ENCODE measurements at regions not wholly inside any gene's neighbourhood (a gene's known extent, or its start where the extent isn't known, plus 50 kb on each side); places are given as distances from the start of the nearest gene placed in this dataset.
"Not testable (repeated sequence)": the region's sequence is repeated elsewhere in the genome, so short reads cannot be mapped to it uniquely, and the experiment has no call there.

DNA sequence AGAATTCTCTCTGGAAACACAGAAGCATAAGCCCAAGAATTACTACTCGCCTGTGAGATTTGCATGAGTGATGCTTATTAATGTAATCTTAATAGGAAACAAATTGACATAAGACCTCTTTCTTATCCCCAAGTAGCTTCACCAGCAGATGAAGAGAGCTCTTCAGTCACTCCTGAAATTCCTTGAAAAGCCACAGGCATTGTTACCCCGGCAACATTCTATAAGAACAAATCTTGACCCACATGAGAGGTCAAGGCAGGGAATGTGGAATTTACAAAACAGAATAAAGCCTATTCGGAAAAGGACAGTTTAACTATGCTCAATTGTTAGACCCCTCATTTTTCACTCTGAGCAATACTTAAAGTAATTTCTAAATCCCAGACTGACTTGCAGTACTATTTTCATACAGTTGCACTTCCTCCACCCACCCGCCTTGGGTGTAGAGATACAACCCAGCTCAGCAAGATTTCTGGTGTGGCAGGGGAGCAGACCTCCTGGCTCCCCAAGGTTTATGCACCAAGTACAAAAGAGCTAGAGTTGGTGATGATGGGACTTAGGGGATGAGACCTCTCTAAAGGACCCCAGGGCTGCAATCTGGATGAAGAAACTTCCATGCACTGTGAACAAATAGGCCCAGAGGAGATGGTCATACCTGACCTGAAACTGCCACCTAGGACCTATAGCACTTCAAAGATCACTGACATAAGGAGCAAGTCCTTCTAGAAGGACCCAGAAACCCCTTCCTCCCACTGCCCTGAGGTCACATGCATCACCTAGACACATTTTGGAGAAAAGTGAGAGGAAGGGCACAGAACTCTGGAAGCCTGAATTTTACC, 242.1 kb downstream of the ZNF608 start:
- DNase-seq, result no peak

GRCh38 chr5:124502551-124502950, 243.9 kb downstream of the ZNF608 start:
- no peak for DNase-seq

DNA sequence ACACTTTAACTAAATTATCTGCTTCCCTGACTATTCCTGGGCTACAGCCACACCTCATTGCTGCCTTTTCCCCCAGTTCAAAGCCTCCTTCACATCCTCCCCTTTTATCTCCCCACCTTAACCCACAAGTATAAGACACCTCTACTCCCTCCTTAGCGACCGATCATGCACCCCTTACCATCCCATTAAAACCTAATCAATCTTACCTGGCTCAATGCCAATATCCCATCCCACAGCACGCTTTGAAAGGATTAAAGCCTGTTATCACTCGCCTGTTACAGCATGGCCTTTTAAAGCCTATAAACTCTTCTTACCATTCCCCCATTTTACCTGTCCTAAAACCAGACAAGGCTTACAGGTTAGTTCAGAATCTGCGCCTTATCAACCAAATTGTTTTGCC, 246.6 kb downstream of the ZNF608 start:
- not testable (repeated sequence) for DNase-seq

GRCh38 chr5:124496968-124497367, 249.5 kb downstream of the ZNF608 start:
- DNase-seq, result not testable (repeated sequence)

DNA sequence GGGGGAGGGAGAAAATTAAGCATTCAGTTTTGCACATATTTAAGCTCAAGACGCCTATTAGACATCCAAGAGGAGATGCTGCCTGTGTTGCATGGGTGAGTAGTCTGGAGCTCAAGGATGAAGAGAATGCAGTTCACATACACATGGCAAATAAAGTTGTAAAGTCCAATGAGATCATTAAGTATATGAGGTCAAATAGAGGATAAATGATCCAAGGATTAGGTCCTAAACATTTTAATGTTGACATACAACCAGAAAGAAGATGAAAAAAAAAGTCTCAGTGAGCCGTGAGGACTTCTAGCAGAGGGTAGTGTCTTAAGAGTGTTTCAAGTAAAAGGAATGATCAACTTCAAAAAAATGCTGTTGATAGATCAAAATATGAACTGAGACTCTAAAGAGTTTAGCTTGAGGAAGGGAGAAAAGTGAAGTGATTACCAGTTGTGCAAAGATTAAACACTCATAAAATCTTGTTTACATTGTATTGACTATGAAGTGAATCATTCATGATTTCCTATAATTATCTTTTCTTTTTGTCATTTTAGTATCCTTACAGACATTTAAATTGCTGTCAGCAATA, 251.8 kb downstream of the ZNF608 start:
- no peak for DNase-seq

- no peak for DNase-seq
These were observed 253.8 kb downstream of the ZNF608 start for GRCh38 chr5:124492444-124493224.

GRCh38 chr5:124490315-124490714, 256.1 kb downstream of the ZNF608 start:
- not testable (repeated sequence) for DNase-seq

DNA sequence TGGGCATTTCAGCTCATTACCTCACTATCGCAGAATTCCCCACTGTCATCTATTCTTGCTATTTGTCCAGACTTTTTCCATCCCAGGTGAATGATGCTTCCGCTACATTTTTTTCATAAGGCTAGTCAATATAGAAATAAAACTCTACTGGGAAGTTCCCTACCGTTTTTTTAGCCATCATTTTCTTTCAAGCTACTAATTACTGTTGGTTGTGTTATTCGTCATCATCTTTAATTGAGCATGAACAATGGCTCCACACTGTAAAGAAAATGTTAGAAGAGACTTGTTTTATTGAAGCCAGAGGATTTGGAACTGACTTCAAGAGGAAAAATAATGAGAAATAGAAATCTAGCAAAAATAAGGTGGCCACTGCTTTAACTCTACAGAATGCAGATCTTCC, 265.0 kb downstream of the ZNF608 start:
- no peak for DNase-seq

GRCh38 chr5:124480964-124481363, 265.5 kb downstream of the ZNF608 start:
- no peak for DNase-seq

- DNase-seq, result no peak
These were observed 266.4 kb downstream of the ZNF608 start for GRCh38 chr5:124480022-124480421.

- no peak for DNase-seq
These were observed 268.2 kb downstream of the ZNF608 start for GRCh38 chr5:124478264-124478663.

DNA sequence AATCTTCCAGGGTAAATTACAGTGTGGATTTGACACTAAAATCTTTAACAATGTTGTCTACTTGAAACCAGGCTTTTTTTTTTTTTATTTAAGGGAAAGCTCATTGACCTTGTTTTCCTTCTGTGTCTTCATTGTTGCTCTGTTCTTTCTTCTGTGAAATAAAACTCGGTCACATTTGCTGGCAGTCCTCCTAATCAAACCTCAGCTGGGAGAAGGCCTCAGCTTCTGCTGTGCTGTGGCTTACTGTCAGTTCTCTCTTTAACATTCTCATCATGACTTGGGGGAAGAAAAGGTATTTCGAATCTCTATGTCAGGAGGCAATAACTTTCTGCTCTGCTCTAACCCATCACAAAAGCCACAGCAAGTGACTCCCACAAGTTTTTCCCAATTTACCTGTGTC, 268.9 kb downstream of the ZNF608 start:
- no peak for DNase-seq

DNA sequence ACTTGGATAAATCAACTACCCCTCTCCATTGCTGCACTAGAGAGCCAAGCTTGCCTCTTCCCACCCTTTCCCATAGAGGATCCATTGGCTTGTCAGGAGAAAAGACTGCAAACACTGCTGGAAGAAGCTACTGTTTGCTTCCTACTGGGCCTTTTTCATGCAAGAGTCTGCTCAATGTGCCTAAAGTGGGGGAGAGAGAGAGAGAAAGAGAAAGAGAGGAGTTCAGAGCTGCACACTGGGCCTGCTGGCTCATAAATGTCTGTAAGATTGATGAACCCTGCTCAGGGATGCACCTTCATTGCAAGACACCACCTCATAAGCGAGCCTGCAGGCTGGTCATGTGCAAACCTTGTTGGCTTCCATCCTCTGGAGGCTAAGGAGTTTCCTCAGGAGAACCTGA, 269.4 kb downstream of the ZNF608 start:
- no peak for DNase-seq

DNA sequence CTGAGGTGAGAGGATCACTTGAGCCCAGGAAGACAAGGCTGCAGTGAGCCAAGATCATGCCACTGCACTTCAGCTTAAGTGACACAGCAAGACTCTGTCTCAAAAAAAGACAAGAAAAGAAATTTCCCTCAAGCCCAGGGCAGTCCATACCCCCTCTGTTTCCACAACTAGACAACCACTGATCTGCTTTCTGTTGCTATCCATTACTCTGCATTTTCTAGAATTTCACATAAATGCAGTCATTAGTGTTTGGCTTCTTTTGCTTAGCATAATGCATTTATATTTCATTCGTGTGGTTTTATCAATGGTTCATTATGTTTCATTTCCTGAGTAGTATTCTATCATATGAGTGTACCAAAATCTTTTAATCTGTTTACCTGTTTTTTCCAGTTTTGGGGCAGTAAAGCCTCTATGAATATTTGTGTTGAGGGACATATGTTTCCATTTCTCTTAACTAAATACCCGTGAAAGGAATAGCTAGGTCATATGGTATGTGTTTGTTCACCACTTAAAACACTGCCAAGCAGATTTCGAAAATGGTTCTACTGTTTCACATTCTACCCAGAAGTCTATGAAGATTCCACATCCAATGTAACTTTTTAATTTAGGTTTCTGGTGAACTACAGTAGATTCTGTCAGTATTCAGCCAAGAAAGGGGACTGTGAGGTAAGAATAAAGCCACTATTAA, 271.8 kb downstream of the ZNF608 start:
- DNase-seq, result no peak

- DNase-seq, result no peak
These were observed 277.6 kb downstream of the ZNF608 start for GRCh38 chr5:124468671-124469411.

- no peak for DNase-seq
These were observed 278.7 kb downstream of the ZNF608 start for GRCh38 chr5:124467745-124468144.

DNA sequence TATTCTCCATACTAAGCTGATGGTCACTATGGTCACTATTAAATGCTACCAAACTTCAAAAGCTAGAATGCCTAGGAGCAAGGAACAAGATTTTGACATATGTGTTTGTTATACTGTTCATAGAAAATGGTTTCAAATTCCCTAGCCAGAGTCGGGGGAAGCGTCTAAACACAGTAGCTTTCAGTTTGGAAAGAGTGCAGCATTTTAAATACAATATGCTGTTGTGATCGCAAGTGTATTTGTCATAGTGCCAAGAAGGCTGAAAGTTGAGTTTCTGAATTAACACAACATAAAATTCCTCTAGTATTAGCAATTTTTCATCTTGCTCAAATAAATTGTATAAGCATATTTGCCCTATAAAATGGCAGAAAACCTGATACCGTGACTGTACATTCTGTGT, 280.4 kb downstream of the ZNF608 start:
- no peak for DNase-seq

- DNase-seq, result no peak
These were observed 282.6 kb downstream of the ZNF608 start for GRCh38 chr5:124463851-124464250.

DNA sequence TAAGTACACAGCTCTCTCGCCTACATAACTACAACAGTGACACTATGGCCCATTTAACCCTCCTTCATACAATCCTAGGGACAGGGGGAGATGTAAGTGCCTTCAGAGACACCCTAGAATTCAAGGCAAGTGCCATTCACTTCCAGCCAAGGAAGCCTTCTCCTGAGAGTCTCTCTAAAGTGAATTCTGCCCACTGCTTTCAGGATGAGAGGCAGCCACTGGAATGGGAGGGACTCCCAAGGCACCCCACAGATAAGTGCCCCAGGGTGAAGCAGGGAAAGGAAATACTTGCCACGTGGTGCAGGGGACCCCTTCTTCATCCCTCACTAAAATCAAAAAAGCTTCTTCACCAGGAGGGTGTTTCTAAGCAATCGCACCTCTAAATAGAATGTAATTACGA, 283.7 kb downstream of the ZNF608 start:
- DNase-seq, result no peak

DNA sequence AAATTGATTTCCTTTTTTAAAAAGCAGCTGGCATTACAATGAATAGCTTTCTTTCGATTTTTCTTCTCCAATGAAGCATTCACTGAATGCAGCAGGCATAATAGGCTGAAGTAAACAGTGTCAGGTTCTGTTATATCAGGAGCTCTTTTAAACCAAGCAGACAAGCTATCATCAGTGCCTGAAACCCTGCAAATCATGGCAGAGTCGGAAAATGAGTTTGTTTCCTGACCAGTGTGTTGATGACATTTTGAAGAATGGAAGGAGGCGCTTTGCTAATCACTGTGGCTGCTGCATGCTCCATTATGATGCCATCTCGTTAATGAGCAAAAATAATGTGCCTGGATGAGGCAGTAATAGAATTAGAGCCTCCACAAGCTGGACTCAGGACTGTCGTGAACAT, 284.5 kb downstream of the ZNF608 start:
- DNase-seq, result no peak

DNA sequence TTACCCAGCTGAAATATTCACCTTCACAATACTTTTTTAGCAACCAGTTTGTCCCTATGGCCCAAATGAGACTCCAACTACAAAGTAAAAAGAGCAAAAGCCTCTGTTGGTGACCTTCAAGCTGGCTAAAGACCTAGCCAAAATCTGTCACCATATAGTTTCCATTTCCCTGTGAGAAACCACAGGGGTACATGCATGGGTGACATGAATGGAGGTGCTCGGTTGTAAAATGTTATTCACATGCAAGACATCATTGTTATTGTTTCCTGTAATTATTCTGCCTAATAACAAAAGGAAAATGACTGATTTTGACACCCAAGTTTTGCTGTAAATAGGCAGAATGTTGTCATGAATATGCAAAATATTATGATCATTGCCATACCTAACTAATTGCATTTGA, 285.3 kb downstream of the ZNF608 start:
- DNase-seq, result no peak

DNA sequence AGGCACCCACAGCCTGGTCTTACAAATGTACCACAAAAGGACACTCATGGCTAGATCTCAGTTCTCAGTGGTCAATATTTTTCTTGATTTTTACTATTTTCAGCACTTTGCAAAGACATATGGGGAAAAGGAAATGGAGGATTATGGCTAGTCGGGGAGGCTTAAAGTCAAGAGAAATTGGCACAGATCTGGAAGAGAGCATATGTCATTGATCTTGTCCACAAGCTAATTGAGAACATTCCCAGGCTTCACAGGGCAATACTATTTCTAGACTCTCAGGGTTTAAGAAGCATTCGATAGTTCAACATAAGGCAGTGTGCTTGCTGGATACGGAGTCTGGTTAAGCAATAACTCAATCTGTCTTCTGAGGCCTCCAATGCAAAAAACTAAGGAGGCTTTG, 285.8 kb downstream of the ZNF608 start:
- DNase-seq, result no peak

Measured in inflammatory macrophage (primary cell).